ENCODE measurements at regions not wholly inside any gene's neighbourhood (a gene's known extent, or its start where the extent isn't known, plus 50 kb on each side); places are given as distances from the start of the nearest gene placed in this dataset.

- TF ChIP-seq POLR2A (IDR thresholded peaks at IDR 0.05; ENCODE audit: low read depth, low read length) (no peak), POLR2AphosphoS5 (IDR thresholded peaks at IDR 0.05; ENCODE audit: low read depth, low read length) (no peak)
These were observed 403.1 kb downstream of the IRS1 start for GRCh38 chr2:226396541-226396940.

Measured in GM12892 (cell line).